ENCODE measurements at regions not wholly inside any gene's neighbourhood (a gene's known extent, or its start where the extent isn't known, plus 50 kb on each side); places are given as distances from the start of the nearest gene placed in this dataset.

DNA sequence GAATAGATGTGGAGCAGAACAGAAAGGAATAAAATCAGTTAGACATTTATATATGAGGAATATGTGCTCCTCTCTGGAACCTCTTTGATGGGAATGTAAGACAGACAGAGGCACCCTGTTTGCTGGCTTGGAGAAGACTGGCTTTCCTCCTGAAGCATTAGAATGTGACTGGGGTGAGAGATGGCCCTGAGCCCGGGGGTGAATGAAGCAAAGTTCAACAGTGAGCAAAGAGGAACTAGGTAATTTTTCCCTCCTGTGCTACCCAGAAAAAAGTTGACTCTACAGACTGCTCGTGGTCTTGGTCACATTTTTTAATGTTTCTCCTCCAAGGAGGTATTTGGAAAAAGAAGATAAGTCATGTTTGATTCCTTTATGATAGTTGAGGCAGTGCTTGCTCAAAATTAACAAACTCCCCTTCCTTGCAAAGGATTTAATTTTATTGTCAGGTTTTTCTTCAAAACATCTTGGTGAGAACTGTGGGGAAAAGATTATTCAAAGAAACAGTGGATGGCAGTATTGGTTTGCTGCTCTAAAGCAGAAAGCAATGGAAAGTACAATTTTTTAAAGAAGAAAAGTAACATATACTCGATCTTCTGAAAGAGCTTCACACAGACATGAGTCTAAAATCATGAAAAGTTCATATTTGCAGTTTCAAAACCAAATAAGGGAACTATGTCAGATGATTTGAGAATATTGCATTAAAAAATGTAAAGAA, 370.4 kb upstream of the CDIN1 start:
- no peak overlapping the region for H3K4me3 ChIP-seq (ENCODE audit: low read depth, low read length)
- TF ChIP-seq, protein P1, sequence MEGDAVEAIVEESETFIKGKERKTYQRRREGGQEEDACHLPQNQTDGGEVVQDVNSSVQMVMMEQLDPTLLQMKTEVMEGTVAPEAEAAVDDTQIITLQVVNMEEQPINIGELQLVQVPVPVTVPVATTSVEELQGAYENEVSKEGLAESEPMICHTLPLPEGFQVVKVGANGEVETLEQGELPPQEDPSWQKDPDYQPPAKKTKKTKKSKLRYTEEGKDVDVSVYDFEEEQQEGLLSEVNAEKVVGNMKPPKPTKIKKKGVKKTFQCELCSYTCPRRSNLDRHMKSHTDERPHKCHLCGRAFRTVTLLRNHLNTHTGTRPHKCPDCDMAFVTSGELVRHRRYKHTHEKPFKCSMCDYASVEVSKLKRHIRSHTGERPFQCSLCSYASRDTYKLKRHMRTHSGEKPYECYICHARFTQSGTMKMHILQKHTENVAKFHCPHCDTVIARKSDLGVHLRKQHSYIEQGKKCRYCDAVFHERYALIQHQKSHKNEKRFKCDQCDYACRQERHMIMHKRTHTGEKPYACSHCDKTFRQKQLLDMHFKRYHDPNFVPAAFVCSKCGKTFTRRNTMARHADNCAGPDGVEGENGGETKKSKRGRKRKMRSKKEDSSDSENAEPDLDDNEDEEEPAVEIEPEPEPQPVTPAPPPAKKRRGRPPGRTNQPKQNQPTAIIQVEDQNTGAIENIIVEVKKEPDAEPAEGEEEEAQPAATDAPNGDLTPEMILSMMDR (IDR thresholded peaks at IDR 0.05; ENCODE audit: insufficient read depth, low read depth, low read length) = peak; percentile 20
- peak; percentile 20 for DNase-seq (ENCODE audit: low read depth)

DNA sequence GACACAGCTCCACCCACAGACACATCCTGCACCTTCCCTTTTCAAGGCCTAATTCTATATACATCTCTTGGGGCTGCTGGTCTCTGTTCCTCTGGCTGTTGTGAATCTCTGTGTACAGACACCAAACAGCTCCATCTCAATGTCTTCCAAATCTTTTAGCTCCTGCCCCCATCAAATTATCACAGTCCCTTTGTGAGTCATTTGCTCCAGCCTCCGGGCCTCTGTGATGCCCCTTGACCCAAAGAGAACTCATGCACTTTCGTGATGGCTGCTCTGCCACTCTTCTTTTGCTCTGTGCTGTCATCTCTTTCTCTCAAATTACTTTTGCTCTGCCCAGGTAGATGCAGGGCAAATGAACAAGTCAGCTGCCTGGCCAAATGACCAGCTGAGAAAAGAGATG, 369.0 kb upstream of the CDIN1 start:
- TF ChIP-seq, protein P1 (IDR thresholded peaks at IDR 0.05; ENCODE audit: insufficient read depth, low read depth, low read length) = no peak
- H3K4me3 ChIP-seq (ENCODE audit: low read depth, low read length) = no peak overlapping the region
- no peak for DNase-seq (ENCODE audit: low read depth)

DNA sequence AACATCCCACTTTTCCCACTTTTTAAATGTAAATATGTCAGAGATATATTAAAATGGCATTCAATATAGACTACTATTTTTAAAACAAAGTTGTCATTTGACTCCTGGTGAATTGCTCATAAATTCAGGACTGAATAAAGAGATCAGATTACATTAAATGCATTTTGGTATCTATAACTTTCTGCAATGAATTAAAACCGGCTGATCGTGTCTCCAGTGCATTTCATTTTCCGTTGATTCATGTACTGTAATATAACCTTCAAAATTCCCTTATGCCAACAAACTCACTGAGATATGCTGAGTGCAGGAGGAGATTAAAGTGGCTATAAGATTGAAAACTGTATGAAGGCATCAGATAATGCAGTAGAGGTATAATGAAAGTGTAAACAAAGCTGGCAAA, 361.1 kb upstream of the CDIN1 start:
- TF ChIP-seq, protein P1 (IDR thresholded peaks at IDR 0.05; ENCODE audit: insufficient read depth, low read depth, low read length) = no peak
- no peak overlapping the region for H3K4me3 ChIP-seq (ENCODE audit: low read depth, low read length)
- DNase-seq (ENCODE audit: low read depth) = no peak

DNA sequence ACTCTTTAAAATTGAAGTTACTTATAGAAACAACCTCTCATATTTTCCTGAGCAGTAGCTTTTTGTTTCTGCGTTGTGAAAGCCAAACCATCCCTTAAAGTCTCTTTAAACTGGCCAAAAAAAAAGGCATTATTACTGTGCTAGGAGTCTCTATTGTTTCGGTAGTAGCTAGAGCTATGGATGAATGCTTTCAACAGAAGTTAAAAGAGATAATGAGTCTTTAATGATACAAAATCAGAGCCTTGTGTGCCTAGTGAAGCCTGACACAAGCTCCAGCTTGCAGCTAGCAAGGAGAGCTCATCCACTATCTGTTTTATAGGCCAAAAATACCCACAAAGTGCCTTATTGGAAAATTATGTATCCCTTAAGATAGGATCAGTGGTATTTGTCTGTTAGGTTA, 360.4 kb upstream of the CDIN1 start:
- DNase-seq (ENCODE audit: low read depth) = no peak
- H3K4me3 ChIP-seq (ENCODE audit: low read depth, low read length) = no peak overlapping the region
- TF ChIP-seq, protein P1 (IDR thresholded peaks at IDR 0.05; ENCODE audit: insufficient read depth, low read depth, low read length) = no peak

DNA sequence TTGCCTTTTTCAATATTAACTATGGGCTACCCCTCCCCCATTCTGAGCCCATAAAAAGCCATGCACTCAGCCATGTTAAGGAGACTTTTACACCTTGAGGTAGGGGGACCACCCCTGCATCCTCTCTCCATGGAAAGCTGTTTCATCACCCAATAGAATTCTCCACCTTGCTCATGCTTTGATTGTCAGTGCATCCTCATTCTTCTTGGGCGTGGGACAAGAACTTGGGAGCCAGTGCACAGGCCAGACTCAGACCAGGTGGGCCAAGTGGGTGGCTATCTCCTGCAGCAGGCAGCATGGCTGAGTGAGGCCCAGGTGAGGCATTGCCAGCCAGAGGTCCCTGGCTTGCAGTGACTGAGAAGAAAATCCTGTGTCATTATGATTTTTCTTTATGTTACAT, 357.4 kb upstream of the CDIN1 start:
- TF ChIP-seq, protein P1 (IDR thresholded peaks at IDR 0.05; ENCODE audit: insufficient read depth, low read depth, low read length) = no peak
- no peak overlapping the region for H3K4me3 ChIP-seq (ENCODE audit: low read depth, low read length)
- no peak for DNase-seq (ENCODE audit: low read depth)

DNA sequence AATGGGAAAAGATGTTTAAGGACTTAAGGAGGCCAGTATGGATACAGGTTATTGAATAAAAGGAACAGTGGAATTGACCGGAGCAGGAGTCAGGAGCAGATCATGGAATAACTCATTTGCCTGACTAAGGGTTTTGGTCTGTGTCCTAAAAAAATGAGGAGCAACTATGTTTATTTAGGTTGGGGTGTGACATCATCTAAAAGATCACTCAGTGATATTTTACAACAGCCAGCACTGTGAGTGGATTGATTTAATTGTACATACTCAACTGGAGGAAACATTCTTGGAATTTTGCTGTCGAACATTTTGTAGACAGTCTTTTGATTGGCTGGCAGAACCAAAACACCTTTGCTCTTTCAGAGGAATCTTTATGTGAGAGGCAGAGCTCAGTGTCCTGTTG, 348.6 kb upstream of the CDIN1 start:
- no peak overlapping the region for H3K4me3 ChIP-seq (ENCODE audit: low read depth, low read length)
- TF ChIP-seq, protein P1 (IDR thresholded peaks at IDR 0.05; ENCODE audit: insufficient read depth, low read depth, low read length) = no peak
- peak; percentile 5 for DNase-seq (ENCODE audit: low read depth)

DNA sequence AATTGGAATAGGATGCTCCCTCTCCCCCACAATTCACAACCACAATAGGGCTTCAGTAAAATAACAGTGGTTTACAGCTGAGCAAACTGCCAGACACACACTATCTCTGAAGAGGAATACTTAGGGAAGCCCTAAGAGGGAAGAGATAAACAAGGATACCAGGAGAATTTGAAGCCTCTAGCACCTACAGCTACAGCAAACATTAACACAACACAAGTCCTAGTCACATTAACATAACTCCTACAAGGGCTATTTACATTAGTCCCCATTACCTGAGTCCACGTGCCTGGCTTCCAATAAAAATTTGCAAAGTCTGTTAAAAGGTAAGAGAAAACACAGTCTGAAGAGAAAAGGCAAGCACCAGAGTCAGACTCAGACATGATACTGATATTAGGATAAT, 346.9 kb upstream of the CDIN1 start:
- no peak for DNase-seq (ENCODE audit: low read depth)
- H3K4me3 ChIP-seq (ENCODE audit: low read depth, low read length) = no peak overlapping the region
- TF ChIP-seq, protein P1 (IDR thresholded peaks at IDR 0.05; ENCODE audit: insufficient read depth, low read depth, low read length) = no peak

Data from fibroblast of villous mesenchyme (primary cell).